GM10248 (cell line): ENCODE measurements at regions not wholly inside any gene's neighbourhood (a gene's known extent, or its start where the extent isn't known, plus 50 kb on each side); places are given as distances from the start of the nearest gene placed in this dataset.

ENCODE experiments used
- CTCF ChIA-PET: fragments of 300-600 bp; sonication (Branson Sonifier 250); formaldehyde crosslinking; extraction: SDS; loops from one replicate; lab custom pipeline; 2021; ENCODE audit warnings: antibody characterized with exemption; lab: Yijun Ruan, JAX
- POLR2A ChIA-PET: fragments of 350-650 bp; sonication (Branson Sonifier 250); formaldehyde crosslinking; extraction: SDS; loops from one replicate; lab custom pipeline; 2020; ENCODE audit warnings: antibody characterized with exemption; lab: Yijun Ruan, JAX
- DNase-seq: peaks from one replicate; pipeline ENCODE4 v3.0.0; 2012; ENCODE audit errors: extremely low spot score
- CTCF ChIP-seq: IDR thresholded peaks from 2 replicates; pipeline ENCODE4 v1.5.1; 2012; ENCODE audit warnings: mild to moderate bottlenecking, low read depth; ENCODE audit errors: extremely low read depth, missing control alignments, control extremely low read depth

GRCh38 chr2:21277068-21278056, 153.6 kb downstream of the TDRD15 start:
- ChIA-PET CTCF (interaction anchor here (1.3 kb wide), 1 partner anchor 40 kb away, joined by 3 read pairs; no protein-coding TSS in a partner anchor), POLR2A (no interaction called here)
- DNase-seq, result no peak
- no peak for TF ChIP-seq CTCF

- no peak for TF ChIP-seq CTCF
- ChIA-PET CTCF (interaction anchor here (1.0 to 1.9 kb wide), 3 partner anchors 14 to 18 kb away, joined by 3 to 4 read pairs (median 3); no protein-coding TSS in a partner anchor), POLR2A (no interaction called here)
- no peak for DNase-seq
These were observed 155.8 kb downstream of the TDRD15 start for GRCh38 chr2:21279525-21279924.

- CTCF ChIA-PET, result interaction anchor here (0.7 to 1.9 kb wide), 2 partner anchors 15 to 18 kb away, joined by 3 to 4 read pairs; no protein-coding TSS in a partner anchor
- TF ChIP-seq CTCF, result no peak
- DNase-seq, result no peak
- POLR2A ChIA-PET, result no interaction called here
These were observed 157.0 kb downstream of the TDRD15 start for GRCh38 chr2:21280793-21281192.

GRCh38 chr2:21281384-21281783, 157.6 kb downstream of the TDRD15 start:
- no peak for DNase-seq
- TF ChIP-seq CTCF, result no peak
- ChIA-PET POLR2A (no interaction called here), CTCF (no interaction called here)

GRCh38 chr2:21281791-21282514, 158.2 kb downstream of the TDRD15 start:
- POLR2A ChIA-PET, result no interaction called here
- no peak for DNase-seq
- CTCF ChIA-PET, result interaction anchor here (0.8 kb wide), 1 partner anchor 22 kb away, joined by 3 read pairs; no protein-coding TSS in a partner anchor
- no peak for TF ChIP-seq CTCF

GRCh38 chr2:21282515-21282898, 158.7 kb downstream of the TDRD15 start:
- ChIA-PET CTCF (interaction anchor here (0.8 kb wide), 1 partner anchor 22 kb away, joined by 3 read pairs; no protein-coding TSS in a partner anchor), POLR2A (no interaction called here)
- no peak for DNase-seq
- no peak for TF ChIP-seq CTCF
